LHCN-M2 (cell line): ENCODE measurements at regions not wholly inside any gene's neighbourhood (a gene's known extent, or its start where the extent isn't known, plus 50 kb on each side); places are given as distances from the start of the nearest gene placed in this dataset.
"Not testable (repeated sequence)": the region's sequence is repeated elsewhere in the genome, so short reads cannot be mapped to it uniquely, and the experiment has no call there.

Experiments
- DNase-seq: peaks from one replicate; pipeline ENCODE4 v3.0.0-alpha.2; 2012; ENCODE audit warnings: low read depth

GRCh38 chr14:100419856-100420255 is 96.7 kb downstream of the SLC25A47 start:
- no peak for DNase-seq

- no peak for DNase-seq
These were observed 98.8 kb downstream of the SLC25A47 start for GRCh38 chr14:100421756-100422470.

- no peak for DNase-seq
These were observed 99.6 kb downstream of the SLC25A47 start for GRCh38 chr14:100422556-100423316.

GRCh38 chr14:100423317-100424010 is 100.3 kb downstream of the SLC25A47 start:
- no peak for DNase-seq

DNA sequence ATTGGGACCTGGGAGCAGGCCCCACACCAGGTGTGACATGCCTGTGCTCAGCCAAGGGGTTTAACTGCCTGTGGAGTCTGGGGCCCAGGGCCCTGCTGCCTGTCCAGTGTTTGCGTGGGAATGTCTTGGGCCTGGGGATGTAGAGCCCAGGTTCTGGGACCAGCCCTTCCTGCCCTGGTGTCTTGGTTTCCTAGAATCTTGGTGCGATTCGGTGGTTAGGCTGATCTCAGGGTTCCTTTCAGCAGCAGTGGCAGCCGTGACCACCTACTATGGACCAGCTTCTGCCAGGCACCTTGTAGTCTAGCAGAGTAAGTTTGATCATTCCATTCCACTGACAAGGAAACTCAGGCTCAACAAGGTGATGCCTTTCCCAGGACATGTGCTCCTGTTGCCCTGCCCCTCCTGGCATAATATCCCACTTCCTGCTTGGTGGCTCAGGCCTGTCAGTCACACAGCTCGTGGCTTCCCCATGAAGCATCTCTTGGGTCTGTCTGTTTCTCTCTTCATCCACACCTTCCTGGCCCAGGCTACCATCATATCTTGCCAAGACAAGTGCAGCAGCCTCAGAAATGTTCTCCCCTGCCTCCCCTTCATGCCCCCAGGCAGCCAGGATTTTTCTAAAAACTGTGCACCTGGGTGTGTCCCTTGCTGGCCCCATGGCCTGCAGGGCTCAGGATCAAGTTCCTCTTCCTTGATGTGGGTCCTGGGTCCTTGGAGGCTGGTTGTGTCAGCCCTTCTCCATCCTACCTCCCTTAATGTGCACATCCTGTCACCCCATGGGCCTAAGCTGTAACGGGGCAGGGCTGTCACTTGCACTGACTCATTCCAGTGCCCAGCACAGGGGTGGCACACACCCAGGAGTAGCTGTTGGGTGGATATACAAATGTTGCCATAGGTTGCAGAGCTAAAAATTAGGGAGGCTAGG is 101.6 kb downstream of the SLC25A47 start:
- DNase-seq = no peak

DNA sequence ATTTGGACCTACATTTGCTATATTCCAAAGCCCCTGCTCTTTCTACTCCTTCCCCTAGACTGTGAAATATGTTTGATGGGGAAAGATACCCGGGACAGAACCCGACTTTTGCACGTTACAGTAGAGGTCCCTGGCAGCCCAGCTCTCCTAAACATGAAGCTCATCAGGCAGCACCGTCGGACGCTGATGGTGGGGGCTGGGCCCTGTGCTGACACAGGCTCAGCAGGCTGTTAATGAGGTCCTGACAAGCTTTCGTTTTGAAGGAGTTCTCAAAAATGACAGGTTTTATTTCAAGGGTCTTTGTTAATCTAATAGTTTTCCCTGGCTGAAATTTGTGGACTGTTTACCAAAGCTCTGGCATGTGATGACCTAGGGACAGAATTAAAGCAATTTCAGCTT is 102.3 kb downstream of the SLC25A47 start:
- no peak for DNase-seq

- no peak for DNase-seq
These were observed 103.2 kb downstream of the SLC25A47 start for GRCh38 chr14:100426314-100426713.

GRCh38 chr14:100427166-100427565 is 104.0 kb downstream of the SLC25A47 start:
- no peak for DNase-seq

GRCh38 chr14:100428727-100429126 is 105.6 kb downstream of the SLC25A47 start:
- peak; percentile 39 for DNase-seq

DNA sequence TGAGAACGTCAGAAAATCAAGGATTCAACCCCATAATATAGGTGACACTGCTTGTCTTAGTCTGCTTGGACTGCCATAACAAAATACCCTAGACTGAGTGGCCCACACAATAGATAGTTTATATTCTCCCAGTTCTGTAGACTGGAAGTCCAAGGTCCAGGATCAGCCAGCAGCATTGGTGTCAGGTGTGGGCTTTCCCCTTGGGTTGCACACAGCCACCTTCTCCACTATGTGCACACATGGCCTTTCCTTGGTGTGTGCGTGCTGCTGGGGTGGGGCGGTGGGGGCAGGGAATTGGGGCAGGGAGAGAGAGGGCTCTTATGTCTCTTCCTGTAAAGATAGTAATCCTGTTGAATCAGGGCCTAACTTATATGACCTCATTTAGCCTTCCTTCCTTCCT is 106.4 kb downstream of the SLC25A47 start:
- no peak for DNase-seq

DNA sequence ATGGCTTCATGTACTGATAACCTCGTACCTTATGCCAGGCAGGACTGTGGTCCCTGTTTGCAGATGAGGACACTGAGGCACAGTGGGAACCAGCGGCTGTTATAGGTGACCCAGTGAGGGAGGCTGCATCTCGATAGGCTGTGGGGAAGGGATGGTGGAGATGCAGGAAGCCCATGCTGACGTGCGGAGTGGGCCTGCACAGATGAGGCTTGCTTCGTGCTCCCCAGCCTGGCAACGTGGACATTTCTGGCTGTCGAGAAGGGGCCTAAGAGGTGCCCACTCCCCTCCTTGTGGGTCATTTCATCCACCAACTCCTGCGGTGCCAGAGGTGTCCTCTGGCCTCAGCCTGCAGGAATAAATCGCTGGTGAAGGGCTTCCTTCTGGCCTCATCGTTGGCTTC is 107.4 kb downstream of the SLC25A47 start:
- DNase-seq = no peak

GRCh38 chr14:100431461-100431860 is 108.3 kb downstream of the SLC25A47 start:
- not testable (repeated sequence) for DNase-seq

DNA sequence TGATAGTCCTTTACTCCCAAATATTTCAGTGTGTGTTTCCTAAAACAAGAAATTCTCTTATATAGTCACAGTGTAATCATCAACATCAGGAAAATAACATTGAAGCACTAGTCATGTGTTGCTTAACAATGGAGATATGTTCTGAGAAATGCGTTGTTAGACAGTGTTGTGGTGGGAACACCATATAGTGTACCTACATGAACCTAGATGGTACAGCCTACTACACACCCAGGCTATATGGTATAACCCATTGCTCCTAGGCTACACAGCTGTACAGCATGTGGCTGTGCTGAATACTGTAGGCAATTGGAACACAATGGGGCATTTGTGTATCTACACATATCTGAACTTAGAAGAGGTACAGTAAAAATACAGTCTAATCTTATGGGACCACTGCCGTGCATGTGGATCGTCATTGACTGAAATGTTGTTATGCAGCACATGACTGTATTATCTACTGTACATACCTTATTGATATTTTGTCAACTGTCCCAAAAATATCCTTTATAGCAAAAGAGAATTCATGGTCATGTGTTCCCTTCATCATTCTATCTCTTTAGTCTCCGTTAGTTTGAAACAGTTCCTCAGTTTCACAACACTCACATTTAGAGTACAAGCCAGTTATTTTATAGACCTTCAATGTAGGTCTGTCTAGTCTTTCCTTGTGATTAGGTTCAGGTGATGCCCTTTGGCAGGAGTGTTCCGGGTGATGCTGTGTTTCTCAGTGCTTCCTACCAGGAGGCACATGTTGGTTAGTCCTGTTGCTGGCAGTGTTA is 109.7 kb downstream of the SLC25A47 start:
- DNase-seq = no peak

DNA sequence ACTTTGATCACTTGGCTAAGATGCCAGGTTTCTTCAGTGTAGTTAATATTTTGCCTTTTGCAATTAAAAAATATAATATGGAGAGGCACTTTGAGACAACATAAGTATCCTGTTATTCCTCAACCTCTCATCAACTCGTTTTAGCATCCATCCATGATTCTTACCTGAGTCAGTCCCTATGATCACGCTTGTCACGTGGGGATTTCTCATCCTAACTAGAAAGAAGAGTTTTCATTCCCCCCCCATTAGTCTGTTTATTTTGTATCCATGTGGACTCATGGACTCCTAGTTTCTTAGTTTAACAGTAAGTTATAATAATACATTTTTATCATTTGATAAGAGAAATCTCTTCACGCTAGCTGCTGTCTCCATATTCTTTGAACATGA is 110.3 kb downstream of the SLC25A47 start:
- DNase-seq = no peak

DNA sequence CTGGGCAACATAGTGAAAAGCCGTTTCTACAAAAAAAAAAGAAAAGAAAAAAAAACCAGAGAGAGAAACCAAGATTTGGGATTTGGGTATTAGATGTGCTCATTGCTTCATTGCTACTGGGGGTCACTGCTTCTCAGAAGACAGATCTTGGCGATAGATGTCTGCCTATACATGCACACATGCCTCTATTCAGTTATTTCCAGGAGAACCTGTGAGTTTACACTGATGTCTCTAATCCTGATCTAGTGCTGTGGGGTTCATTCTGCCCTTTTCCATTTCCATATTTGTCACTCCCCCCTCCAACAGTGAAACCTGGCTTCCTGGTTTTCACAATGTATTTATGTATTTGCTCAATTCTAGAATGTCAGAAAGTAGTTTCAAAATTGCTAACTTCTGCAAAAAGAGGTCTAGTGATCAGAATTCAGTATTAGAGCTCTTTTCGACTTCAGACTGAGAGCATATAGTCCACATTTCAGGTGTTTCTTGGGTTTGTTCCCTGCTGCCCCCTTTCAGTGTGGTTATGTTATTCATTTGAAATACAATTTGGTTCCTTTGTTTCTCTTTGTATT is 111.0 kb downstream of the SLC25A47 start:
- DNase-seq = no peak

DNA sequence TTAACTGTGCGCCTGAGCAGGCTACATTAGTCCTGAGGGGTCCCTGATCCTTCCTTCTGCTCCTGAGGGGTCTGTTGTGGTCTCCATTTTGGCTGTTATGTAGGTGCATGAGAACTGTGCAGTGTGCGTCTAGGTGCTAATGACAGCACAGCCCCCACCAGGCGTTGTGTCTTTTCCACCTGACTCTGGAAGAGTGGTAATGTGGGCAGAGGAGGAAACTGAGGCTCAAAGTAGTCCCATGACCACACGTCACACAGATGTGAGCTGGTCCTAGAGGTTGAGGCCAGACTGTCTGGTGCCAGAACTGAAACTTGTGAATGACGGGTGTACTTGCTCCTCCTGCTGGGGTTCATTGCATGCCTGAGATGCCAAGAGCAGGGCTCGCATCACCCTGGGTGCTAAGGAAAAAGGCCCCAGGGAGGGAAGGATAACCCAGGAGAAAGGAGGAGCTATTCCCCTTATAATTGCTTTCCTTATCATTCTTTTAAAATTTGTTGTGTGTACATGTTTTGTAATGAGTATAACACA is 111.8 kb downstream of the SLC25A47 start:
- no peak for DNase-seq

DNA sequence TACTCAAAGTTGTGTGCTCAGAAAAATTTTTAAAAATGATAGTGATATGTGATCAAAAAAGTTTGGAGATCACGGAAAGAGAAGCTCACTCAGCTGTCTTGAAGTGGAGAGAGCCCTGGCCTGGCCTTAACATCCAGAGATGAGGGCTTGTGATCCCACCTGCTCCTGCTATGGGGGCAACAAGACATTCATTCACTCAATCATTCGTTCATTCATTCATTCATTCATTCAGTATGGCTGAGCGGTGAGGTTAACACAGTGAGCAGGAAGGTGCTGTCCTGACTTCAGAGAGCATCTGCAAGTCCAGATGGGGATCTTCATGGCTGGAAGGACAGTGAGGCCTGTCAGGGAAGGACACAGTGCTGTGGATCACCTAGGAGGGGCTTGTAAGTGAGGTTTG is 112.3 kb downstream of the SLC25A47 start:
- no peak for DNase-seq

DNA sequence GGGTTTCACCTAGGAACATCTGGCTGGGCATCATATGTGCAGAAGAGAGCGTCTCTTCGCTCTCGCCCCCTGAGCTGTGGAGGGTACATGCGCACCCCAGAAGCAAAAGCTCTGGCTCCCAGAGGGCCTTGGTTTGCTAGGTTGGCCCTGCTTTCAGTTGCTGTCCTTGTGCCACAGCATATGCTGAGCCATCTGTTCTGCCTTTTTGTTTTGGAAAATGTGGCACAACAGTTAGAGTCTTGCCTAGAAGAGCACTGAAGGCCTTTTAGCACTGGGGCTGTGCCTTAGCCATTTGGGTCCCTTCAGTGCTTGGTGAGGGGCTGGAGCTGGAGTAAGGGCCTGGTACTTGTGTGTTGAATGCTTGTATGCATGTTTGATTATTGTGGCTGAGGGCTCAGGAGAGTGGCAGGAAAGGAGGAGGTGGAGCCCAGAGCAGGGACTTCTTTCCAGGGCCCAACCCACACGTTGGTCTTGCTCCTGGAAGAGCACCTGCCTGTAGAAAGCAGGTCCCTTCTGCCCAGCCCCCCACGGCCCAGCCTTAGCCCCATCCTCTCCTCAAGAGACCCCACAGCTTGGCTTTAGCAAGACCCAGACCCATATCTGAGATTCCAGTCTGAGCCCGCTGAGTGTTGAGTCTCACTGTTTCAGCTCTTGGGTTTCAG is 113.7 kb downstream of the SLC25A47 start:
- no peak for DNase-seq

- DNase-seq = no peak
These were observed 115.1 kb downstream of the SLC25A47 start for GRCh38 chr14:100438271-100438670.
